ENCODE measurements at regions not wholly inside any gene's neighbourhood (a gene's known extent, or its start where the extent isn't known, plus 50 kb on each side); places are given as distances from the start of the nearest gene placed in this dataset.

DNA sequence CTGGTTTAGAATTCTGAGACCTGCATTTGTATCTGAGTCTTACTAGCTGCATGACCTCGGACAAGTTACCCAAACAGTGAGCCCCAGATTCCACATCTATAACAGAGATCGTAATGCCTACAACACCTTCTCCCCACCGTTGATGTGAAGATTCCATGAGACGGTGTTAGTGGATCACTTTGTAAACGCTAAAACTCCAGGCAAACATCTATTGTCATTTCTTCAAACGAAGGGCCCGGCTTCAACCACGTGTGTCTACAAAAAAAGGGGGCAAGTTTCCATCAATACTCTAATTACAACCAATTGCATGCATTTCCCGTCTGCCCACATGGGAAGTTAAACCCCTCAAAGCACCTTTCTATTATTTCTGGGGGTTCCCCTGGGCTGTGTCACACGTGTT is 99.1 kb upstream of the ENPP6 start:
- TF ChIP-seq, protein P1, sequence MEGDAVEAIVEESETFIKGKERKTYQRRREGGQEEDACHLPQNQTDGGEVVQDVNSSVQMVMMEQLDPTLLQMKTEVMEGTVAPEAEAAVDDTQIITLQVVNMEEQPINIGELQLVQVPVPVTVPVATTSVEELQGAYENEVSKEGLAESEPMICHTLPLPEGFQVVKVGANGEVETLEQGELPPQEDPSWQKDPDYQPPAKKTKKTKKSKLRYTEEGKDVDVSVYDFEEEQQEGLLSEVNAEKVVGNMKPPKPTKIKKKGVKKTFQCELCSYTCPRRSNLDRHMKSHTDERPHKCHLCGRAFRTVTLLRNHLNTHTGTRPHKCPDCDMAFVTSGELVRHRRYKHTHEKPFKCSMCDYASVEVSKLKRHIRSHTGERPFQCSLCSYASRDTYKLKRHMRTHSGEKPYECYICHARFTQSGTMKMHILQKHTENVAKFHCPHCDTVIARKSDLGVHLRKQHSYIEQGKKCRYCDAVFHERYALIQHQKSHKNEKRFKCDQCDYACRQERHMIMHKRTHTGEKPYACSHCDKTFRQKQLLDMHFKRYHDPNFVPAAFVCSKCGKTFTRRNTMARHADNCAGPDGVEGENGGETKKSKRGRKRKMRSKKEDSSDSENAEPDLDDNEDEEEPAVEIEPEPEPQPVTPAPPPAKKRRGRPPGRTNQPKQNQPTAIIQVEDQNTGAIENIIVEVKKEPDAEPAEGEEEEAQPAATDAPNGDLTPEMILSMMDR (IDR thresholded peaks at IDR 0.05): no peak
- TF ChIP-seq POLR2A (IDR thresholded peaks at IDR 0.05; ENCODE audit: low read length) (no peak), ZSCAN20 (CRISPR knock-in tag; IDR thresholded peaks at IDR 0.05) (no peak), CHD2 (IDR thresholded peaks at IDR 0.05; ENCODE audit: low read length, partially characterized antibody) (no peak), SMC3 (IDR thresholded peaks at IDR 0.05) (no peak), CEBPB (IDR thresholded peaks at IDR 0.05) (no peak), RFX5 (IDR thresholded peaks at IDR 0.05) (no peak), CHD4 (IDR thresholded peaks at IDR 0.05; ENCODE audit: borderline replicate concordance) (no peak)

All from A549 (cell line).